ENCODE measurements at regions not wholly inside any gene's neighbourhood (a gene's known extent, or its start where the extent isn't known, plus 50 kb on each side); places are given as distances from the start of the nearest gene placed in this dataset.

DNA sequence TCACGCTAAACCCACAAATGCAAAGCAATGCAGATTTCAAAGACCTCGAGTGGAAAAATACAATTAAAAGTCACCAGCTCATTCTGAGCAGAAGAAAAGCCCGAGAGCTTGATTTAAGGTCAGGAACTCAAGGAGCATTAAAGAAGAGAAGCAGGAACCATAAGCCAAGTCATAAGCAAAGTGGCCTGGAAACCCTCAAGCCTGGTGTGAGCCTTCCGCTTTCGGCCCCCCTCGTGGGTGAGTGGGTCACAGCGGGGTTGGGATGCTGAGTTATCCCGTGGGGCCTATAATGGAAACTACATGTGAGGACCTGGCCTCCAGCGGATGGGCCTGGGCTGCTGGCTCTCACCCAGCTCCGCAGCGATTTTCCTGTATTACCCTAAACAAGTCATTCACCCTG is 504.3 kb downstream of the RAB28 start:
- TF ChIP-seq, protein P1, sequence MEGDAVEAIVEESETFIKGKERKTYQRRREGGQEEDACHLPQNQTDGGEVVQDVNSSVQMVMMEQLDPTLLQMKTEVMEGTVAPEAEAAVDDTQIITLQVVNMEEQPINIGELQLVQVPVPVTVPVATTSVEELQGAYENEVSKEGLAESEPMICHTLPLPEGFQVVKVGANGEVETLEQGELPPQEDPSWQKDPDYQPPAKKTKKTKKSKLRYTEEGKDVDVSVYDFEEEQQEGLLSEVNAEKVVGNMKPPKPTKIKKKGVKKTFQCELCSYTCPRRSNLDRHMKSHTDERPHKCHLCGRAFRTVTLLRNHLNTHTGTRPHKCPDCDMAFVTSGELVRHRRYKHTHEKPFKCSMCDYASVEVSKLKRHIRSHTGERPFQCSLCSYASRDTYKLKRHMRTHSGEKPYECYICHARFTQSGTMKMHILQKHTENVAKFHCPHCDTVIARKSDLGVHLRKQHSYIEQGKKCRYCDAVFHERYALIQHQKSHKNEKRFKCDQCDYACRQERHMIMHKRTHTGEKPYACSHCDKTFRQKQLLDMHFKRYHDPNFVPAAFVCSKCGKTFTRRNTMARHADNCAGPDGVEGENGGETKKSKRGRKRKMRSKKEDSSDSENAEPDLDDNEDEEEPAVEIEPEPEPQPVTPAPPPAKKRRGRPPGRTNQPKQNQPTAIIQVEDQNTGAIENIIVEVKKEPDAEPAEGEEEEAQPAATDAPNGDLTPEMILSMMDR (conservative IDR thresholded peaks at IDR 0.05; ENCODE audit: low read depth, low read length): no peak
- no peak for TF ChIP-seq EZH2 (IDR thresholded peaks at IDR 0.05; ENCODE audit: borderline replicate concordance, low read depth, low read length, poor library complexity, severe bottlenecking)
- POLR2A ChIA-PET (ENCODE audit: low non-redundant PET): no interaction called here

DNA sequence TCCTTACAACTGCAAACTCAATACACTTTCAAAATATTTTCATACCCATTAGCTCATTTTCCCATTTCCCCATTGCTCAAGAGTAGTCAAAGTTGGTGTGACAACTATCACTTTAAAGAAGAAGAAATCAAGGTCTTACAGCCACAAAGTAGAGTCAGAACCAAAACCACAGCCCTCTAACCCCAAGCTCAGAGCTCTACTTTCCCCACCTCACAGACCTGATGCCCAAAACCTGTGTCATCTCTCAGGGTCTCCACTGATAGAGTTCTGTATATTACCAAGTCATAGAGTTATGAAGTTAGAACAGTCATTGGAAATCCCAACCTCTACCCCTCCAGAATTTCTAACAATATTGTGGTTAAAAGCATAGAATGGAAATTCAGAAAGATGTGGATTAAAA is 505.8 kb downstream of the RAB28 start:
- no peaks in the 10 kb centered on the region for H3K36me3 ChIP-seq (ENCODE audit: insufficient read depth, low read length, poor library complexity, severe bottlenecking)
- intact Hi-C loops (cut with micrococcal nuclease; ENCODE audit: unreplicated experiment): no loop called here
- no TSS peak for BruUV-seq (replicated peaks)
- no peaks in the 10 kb centered on the region for H3K9me3 ChIP-seq (ENCODE audit: low read depth, low read length, poor library complexity, severe bottlenecking)
- POLR2A ChIA-PET (ENCODE audit: low non-redundant PET): interaction anchor here (0.5 kb wide), 1 partner anchor 19 kb away, joined by 3 read pairs; no protein-coding TSS in a partner anchor
- no peak overlapping the region for H3K4me3 ChIP-seq (ENCODE audit: low read depth, low read length, poor library complexity, severe bottlenecking)
- TF ChIP-seq EZH2 (IDR thresholded peaks at IDR 0.05; ENCODE audit: borderline replicate concordance, low read depth, low read length, poor library complexity, severe bottlenecking): no peak
- TF ChIP-seq, protein P1 (conservative IDR thresholded peaks at IDR 0.05; ENCODE audit: low read depth, low read length): no peak
- H3K4me1 ChIP-seq (ENCODE audit: insufficient read depth, low read length, poor library complexity, severe bottlenecking): no peaks in the 10 kb centered on the region
- no peaks in the 10 kb centered on the region for H3K27me3 ChIP-seq (replicated peaks; ENCODE audit: insufficient read depth, low read depth, low read length, poor library complexity)
- no peak overlapping the region for H3K27ac ChIP-seq (ENCODE audit: low read depth, low read length, poor library complexity, severe bottlenecking)
- CTCF ChIA-PET: no interaction called here
- no peak for DNase-seq (ENCODE audit: low spot score)

More for the DNA sequence above, 504.3 kb downstream of the RAB28 start:
- intact Hi-C loops (cut with micrococcal nuclease; ENCODE audit: unreplicated experiment): no loop called here
- H3K27me3 ChIP-seq (replicated peaks; ENCODE audit: insufficient read depth, low read depth, low read length, poor library complexity): no peaks in the 10 kb centered on the region
- H3K27ac ChIP-seq (ENCODE audit: low read depth, low read length, poor library complexity, severe bottlenecking): no peak overlapping the region
- no TSS peak for BruUV-seq (replicated peaks)
- no peaks in the 10 kb centered on the region for H3K4me1 ChIP-seq (ENCODE audit: insufficient read depth, low read length, poor library complexity, severe bottlenecking)
- no peak for DNase-seq (ENCODE audit: low spot score)
- H3K4me3 ChIP-seq (ENCODE audit: low read depth, low read length, poor library complexity, severe bottlenecking): no peak overlapping the region
- CTCF ChIA-PET: no interaction called here
- no peaks in the 10 kb centered on the region for H3K9me3 ChIP-seq (ENCODE audit: low read depth, low read length, poor library complexity, severe bottlenecking)
- H3K36me3 ChIP-seq (ENCODE audit: insufficient read depth, low read length, poor library complexity, severe bottlenecking): no peaks in the 10 kb centered on the region

DNA sequence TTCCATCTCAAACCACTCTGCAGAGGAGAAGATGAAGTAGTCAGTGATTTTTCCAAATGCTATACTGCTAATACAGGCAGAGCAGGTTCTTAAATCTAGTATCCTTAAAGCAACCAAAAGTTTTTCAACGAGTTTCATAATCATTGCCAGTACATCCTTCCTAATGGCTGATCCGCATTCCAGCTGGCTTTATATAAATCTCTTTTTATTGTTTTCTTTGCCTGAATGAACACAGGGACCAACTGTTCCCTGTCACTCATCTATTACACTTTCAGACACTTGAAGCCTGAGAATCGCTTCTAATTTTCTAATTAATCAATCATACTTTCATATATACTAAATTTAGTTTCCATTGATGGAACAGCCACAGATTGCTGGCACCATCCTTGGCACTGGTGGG is 508.6 kb downstream of the RAB28 start:
- DNase-seq (ENCODE audit: low spot score): no peak
- Histone ChIP-seq H3K4me1 (ENCODE audit: insufficient read depth, low read length, poor library complexity, severe bottlenecking) (no peaks in the 10 kb centered on the region), H3K27me3 (replicated peaks; ENCODE audit: insufficient read depth, low read depth, low read length, poor library complexity) (no peaks in the 10 kb centered on the region), H3K36me3 (ENCODE audit: insufficient read depth, low read length, poor library complexity, severe bottlenecking) (no peaks in the 10 kb centered on the region), H3K27ac (ENCODE audit: low read depth, low read length, poor library complexity, severe bottlenecking) (no peak overlapping the region), H3K4me3 (ENCODE audit: low read depth, low read length, poor library complexity, severe bottlenecking) (no peak overlapping the region), H3K9me3 (ENCODE audit: low read depth, low read length, poor library complexity, severe bottlenecking) (no peaks in the 10 kb centered on the region)
- intact Hi-C loops (cut with micrococcal nuclease; ENCODE audit: unreplicated experiment): no loop called here
- BruUV-seq (replicated peaks): no TSS peak
- TF ChIP-seq, protein P1 (conservative IDR thresholded peaks at IDR 0.05; ENCODE audit: low read depth, low read length): no peak
- no peak for TF ChIP-seq EZH2 (IDR thresholded peaks at IDR 0.05; ENCODE audit: borderline replicate concordance, low read depth, low read length, poor library complexity, severe bottlenecking)
- ChIA-PET CTCF (no interaction called here), POLR2A (ENCODE audit: low non-redundant PET) (no interaction called here)

Measured in A673 (cell line).